GM12865 (cell line): ENCODE measurements at regions not wholly inside any gene's neighbourhood (a gene's known extent, or its start where the extent isn't known, plus 50 kb on each side); places are given as distances from the start of the nearest gene placed in this dataset.
A peak's percentile ranks its signal among the peaks of the same experiment; 100 is the strongest.
"Not testable (repeated sequence)": the region's sequence is repeated elsewhere in the genome, so short reads cannot be mapped to it uniquely, and the experiment has no call there.

Experiments used
- DNase-seq: peaks from one replicate; pipeline ENCODE4 v3.0.0; 2010; ENCODE audit warnings: low read depth
- H3K4me3 ChIP-seq: 2 replicates; pipeline ENCODE4 v1.5.1; 2011; ENCODE audit warnings: mild to moderate bottlenecking, low read depth, low read length, control low read depth
- CTCF ChIP-seq: IDR thresholded peaks from 2 replicates; pipeline ENCODE4 v1.5.1; 2011; ENCODE audit warnings: low read length, control low read depth, low read depth, inconsistent platforms; ENCODE audit not compliant: insufficient read depth; ENCODE audit errors: missing control alignments

GRCh38 chr2:217599906-217600305, 402.9 kb downstream of the TNS1 start:
- TF ChIP-seq CTCF = no peak
- DNase-seq = no peak
- H3K4me3 ChIP-seq = no peak overlapping the region

- DNase-seq = no peak
- no peak overlapping the region for H3K4me3 ChIP-seq
- no peak for TF ChIP-seq CTCF
These were observed 405.1 kb downstream of the TNS1 start for GRCh38 chr2:217597681-217598080.

GRCh38 chr2:217597145-217597544, 405.6 kb downstream of the TNS1 start:
- TF ChIP-seq CTCF = no peak
- no peak for DNase-seq
- no peak overlapping the region for H3K4me3 ChIP-seq

- DNase-seq = peak; percentile 28
- no peak overlapping the region for H3K4me3 ChIP-seq
- no peak for TF ChIP-seq CTCF
These were observed 409.1 kb downstream of the TNS1 start for GRCh38 chr2:217593732-217594131.

GRCh38 chr2:217588266-217588665, 414.5 kb downstream of the TNS1 start:
- no peak overlapping the region for H3K4me3 ChIP-seq
- no peak for TF ChIP-seq CTCF
- no peak for DNase-seq

GRCh38 chr2:217585362-217585761, 417.4 kb downstream of the TNS1 start:
- no peak for TF ChIP-seq CTCF
- H3K4me3 ChIP-seq = no peak overlapping the region
- no peak for DNase-seq

- DNase-seq, H3K4me3 ChIP-seq: not testable (repeated sequence)
These were observed 422.4 kb downstream of the TNS1 start for GRCh38 chr2:217580407-217580806.
